Eye (tissue), 1 donor: ENCODE measurements at regions not wholly inside any gene's neighbourhood (a gene's known extent, or its start where the extent isn't known, plus 50 kb on each side); places are given as distances from the start of the nearest gene placed in this dataset.
"Not testable (repeated sequence)": the region's sequence is repeated elsewhere in the genome, so short reads cannot be mapped to it uniquely, and the experiment has no call there.

ENCODE experiments used
- DNase-seq: peaks from one replicate; pipeline ENCODE4 v3.0.0-alpha.2; 2015

DNA sequence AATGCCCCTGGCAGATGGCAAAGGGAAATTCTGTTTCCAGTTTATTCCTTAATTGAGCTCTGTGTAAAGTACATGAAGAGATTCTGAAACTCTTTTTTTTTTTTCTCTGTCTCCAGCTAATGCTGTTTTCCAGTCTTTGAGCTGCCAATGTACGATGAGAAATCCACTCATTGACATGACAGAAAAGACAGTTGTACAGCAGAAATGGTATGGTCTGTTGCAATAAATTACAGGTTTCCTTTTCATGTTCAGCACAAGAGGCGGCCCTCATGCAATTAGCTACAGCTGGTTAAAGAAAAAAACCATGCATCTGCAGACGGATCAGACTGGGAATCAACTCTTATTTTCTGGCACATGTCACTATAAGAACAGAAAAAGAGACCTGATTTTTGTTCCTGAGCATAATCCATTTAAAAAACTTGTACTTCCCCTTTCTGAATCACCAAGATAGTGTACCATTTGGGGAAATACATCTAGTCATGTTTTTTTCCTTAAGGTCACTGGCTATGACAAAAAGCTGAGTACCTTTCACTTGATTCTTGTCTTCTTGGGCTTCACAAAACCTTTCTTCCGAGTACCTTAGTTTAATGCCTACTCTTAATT, 289.8 kb upstream of the PREP start:
- DNase-seq, result peak; percentile 61

DNA sequence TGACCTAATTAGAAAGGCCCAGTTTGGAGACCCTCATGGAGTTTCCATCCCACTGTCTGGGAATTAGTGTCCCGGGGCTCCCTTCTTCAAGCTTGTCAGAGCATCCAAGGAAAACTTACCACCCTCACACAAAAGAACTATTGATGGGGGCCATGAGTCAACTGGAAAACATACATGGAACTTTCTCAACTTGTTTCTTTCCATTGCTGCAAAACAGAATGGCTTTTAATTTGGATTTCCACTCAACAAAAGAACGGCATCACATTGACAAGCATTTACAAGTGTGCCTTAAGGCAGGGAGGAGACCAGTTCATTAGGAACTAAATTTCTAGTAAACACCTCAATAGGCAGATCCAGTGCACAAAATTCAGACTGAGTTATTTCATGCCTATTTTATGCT, 289.1 kb upstream of the PREP start:
- DNase-seq, result no peak

DNA sequence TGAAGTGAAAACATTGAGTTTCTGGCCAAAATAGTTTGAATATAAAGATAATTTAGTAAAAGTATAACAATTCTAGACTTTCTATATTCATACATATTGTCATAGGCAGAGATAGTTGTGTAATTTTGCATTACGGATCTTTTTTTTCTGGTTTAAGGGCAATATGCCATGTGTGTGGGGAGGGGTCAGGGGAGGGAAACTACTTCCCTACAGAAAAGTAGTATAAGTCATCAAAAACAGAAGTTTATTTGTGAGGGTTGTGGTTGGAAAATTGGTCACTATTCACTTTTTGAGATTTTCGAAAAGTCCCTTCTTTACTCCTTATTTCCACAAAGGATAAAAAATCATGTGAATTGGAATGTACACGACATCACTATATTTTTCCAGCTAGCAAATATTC, 288.2 kb upstream of the PREP start:
- no peak for DNase-seq

DNA sequence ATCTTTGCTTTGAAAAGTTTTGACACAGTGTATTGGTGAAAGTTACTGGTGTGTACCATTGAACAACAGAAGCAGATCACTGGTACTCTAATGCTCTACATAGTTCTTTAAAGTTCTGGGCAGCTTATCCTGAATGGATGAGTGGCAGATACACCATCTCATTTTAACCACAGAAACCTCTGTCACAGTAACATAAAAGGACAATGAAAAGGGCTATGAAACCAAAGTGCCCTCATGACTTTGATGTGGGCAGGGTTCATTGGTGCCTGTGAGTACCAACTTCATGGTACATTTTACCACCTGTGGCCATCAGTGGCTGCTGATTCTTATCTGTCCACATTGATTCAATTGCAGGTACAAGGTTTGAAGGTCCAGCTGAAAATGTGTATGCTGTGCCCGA, 285.7 kb upstream of the PREP start:
- DNase-seq, result no peak

DNA sequence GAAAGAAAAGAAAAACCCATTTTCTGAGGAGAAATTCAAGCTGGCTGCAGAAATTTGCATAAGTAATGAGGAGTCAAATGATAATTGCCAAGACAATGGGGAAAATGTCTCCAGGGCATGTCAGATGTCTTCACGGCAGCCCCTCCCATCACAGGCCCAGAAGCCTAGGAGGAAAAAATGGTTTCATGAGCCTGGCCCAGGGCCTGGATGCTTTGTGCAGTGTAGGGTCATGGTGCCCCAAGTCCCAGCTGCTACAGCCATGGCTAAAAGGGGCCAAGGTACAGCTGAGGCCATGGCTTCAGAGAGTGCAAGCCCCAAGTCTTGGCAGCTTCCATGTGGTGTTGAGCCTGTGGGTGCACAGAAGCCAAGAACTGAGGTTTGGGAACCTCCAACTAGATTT, 283.9 kb upstream of the PREP start:
- DNase-seq, result not testable (repeated sequence)

DNA sequence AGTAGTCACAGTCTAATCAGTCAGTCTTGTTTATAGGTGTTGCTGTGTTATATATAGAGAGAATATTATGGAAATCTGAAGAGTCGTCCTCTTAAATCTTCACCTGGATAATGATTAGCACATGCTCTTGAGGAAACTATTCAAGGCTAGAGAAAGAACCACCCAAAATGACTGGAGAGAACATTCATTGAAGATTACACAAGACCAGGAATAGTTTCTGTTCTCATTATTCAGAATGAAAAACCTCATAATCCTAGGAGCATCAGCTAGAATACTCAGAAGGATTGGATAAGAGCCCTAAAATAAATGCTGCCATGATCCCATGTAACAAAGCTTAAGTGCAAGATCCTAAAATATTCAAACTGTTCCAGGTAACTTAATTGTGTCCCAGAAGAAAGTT, 278.2 kb upstream of the PREP start:
- no peak for DNase-seq

DNA sequence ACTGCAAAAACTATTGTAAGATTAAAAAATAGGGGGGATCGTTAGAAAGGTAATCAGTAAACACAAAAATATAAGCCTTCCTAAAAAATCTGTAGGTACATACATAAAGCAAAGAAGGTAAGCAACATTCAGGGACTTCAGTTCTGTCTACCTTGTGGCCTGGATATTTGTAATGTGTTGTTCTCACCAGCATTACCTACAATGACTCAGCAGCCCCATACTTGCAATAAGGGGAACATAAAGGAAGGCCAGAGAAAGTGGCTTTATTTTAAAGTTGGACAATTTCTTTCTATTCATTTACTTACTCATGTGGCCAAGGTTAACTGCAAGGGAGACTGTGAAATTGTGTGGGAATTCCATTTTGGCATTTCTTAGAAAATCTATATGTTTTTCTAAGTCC, 277.2 kb upstream of the PREP start:
- DNase-seq, result no peak

DNA sequence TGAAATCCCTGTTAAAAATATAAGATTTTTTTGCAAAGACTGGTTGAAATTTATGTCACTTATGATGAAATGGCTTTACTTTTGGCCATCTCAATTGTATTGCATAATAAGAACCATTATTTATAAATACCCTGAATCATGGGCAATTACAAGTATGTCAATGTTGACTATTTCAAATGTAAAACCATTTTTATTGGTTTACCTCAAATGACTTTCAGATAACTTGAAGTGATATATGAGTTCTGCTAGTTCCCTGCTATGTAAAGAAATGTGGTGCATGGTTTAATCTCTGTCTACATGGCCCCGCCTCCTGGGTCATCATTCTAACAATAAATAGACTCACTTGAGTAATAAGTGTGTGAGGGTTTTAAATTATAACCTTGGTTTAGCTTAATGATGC, 275.6 kb upstream of the PREP start:
- no peak for DNase-seq

DNA sequence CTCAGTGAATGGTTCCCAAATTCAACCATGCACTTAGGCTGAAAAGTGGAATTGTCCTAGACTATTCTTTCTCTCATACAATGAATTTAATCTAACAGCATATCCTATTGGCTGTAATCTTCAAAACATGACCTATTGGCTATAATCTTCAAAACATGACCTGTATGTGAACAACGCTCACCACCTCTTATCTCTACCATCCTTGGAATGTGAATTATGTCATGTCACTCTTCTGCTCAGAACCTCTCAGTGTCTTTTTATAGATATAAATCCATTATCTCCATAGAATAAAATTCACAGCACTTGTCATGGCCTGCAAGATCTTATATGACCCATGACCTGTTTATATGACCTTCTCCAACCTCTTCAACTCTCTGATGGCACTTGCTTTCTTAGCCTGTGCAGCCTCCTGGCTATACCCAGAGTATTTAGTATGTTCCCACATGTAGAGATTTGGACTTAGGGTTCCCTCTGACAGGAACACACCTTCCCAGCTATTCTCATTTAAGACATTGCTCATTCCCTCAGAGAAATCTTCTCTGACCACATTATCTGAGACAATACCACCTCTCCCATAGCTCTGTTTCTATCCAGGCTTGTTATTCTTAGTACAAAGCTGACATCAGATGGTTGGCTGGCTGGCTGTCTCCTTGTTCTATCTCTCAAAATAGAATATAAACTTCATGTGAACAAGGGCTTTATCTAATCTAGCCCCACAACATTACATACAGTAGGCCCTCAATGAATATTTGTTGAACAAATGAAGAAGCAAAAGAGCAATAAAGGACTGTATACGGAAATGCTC, 275.0 kb upstream of the PREP start:
- DNase-seq, result no peak

DNA sequence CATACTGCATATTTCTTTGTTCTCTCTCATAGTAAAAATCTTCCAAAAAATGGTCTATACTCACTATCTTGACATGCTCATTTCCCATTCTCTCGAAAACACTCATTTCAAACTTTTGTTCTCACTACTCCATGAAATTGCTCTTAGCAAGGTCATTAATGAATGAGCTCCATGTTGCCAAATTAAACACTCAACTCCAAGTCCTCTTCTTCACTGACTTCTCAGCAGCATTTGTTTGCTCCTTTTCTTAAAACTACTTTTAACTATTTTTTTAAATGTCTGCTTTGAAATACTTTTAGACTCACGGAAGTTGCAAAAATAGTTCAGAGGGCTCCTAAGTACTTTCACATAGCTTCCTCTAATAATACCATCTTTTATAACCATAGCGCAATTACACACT, 274.0 kb upstream of the PREP start:
- DNase-seq, result no peak

DNA sequence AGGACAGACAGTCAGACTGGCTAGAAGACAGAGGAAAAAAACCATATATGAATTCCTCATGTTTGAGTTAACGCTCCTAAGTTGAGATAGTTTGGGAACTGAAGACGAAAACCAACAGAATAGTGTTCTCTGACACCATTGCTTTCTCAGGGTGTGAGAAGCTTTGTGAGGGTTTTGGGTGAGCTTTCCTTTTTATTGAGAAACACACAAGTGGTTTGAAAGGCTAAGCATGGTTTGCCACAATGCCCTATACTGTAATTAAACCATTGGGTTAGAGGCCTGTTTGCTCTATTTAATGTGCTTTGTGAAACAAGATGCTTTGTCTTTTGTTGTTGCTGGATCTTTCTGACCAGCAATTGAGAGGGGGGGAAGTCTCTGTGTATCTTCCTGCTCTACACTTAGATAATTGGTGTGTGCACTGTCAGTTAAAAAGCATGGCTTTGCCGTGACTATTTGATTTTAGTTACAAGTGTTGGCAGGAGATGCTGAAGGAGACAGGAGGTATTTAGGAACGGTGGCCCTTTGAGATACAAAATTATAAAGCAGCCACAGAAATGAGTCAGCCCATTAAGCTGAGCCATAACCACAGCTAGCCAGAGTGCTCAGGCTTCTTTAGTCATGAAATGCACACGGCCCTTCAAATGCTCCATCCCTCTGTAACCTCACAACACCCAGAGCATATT, 273.0 kb upstream of the PREP start:
- DNase-seq, result no peak

DNA sequence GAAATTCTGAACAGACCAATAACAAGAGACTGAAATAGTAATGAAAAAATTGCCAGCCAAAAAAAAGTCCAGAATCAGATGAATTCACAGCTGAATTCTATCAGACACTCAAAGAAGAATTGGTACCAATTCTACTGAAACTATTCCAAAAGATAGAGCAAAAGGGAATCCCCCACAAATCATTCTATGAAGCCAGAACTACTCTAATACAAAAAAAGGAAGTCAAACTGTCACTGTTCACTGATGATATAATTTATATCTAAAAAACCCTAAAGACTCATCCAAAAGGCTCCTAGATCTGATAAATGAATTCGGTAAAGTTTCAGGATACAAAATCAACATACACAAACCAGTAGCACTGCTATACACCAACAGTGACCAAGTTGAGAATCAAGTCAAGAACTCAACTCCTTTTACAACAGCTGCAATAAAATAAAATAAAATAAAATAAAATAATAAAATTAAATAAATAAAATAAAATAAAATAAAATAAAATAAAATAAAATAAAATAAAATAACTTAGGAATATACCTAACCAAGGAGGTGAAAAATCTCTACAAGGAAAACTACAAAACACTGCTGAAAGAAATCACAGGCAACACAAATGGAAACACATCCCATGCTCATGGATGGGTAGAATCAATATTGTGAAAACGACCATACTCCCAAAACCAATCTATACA, 270.1 kb upstream of the PREP start:
- not testable (repeated sequence) for DNase-seq

DNA sequence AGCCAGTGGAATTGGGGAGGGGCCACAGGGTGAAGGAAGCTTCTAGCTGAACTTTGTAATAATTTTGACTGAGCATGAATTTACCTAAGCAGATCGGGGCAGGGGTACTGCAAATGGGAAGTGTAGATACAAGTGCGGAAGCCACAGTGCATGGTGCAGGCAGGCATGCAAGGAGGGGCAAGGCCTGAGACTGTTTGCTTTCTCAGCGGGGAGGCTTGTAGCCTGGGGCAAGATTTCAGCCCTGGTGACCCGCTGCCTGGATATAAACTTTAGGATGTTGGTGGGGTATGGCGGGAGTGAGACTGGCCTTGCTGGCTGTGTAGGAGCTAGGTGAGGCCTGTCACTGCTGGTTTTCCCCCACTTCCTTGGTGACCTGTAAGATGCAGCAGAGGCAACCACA, 266.4 kb upstream of the PREP start:
- no peak for DNase-seq

DNA sequence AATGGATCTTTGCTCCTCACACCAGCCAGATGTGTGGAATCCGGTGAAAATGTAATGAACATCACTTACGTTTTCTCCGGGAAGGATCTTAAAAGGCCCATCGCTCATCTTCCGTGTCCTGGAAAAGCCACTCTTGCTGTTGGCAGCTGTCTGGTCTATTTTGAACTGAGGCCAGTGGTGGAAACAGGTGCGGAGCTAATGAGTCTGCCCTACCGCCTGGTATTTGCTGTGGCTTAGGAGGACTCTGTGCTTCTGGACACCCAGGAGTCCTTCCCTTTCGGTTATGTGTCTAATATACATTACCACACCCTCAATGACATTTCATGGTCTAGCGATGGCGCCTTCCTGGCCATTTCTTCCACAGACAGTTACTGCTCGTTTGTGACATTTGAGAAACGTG, 264.2 kb upstream of the PREP start:
- no peak for DNase-seq

DNA sequence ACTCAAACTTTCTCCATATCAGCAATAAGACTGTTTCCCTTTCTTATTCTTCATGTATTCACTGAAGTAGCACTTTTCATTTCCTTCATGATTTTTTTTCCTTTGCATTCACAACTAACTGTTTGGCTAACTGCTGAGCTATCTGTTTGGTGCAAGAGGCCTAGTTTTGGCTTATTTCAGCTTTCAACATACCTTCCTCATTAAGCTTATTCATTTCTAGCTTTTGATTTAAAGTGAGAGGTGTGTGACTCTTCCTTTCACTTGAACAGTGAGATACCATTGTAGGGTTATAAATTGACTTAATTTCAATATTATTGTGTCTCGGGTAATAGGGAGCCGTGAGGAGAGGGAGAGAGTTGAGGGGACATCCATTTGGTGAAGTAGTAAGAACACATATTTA, 262.0 kb upstream of the PREP start:
- DNase-seq, result no peak

DNA sequence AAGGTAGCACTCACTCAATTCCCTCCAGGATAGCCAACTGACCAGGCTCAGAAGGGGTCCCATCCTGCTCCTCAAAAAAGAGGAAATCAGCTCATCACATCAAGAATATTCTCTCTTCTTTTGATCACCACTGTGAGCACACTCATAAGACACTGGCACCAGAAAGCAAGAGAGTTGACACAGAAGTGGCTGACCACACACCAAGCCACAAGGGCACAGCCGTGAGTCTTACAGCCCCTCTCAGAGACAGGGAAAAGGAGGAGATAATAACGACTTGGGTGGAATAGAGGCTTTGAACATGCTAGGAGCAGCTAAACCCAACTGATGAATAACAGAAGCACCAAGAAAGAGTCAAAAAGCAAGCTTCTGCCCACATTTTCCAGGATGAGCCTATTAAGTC, 249.1 kb upstream of the PREP start:
- DNase-seq, result no peak

DNA sequence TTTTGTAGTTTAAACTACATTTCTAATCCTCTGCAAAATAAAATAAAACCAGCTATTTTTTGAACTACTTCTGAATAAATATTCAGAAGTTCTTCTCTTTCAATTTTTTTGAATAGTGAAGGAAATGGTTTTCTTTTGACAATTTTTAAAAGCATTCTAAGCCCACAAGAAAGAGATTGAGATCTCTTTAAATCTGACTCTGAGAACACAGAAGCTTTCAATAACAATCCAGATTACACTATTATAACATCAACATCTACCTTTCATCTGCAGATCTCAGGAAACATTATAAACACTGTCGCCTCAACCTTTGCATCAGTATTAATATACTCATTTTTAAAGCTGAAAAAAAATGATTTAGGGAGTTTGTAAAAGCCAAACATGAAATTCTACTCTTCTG, 247.5 kb upstream of the PREP start:
- no peak for DNase-seq

DNA sequence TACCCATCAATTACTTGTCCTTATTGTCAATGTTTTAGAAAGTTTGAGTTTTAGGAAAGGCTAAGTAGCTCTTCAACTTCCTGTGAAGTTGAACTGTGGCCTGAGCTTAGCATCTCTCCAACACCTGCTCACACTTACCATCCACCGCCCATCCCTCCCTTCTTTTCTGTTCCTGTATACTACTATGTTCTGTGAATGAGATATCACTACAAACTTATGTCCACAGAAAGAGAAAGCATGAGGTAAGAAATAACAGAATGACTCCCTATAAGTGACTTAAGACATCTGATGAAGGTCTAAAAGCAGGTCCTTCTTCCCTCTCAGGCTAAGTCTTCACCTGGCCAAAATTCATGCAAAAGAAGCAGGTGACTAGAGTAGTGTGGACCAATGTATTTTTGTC, 246.3 kb upstream of the PREP start:
- DNase-seq, result no peak

DNA sequence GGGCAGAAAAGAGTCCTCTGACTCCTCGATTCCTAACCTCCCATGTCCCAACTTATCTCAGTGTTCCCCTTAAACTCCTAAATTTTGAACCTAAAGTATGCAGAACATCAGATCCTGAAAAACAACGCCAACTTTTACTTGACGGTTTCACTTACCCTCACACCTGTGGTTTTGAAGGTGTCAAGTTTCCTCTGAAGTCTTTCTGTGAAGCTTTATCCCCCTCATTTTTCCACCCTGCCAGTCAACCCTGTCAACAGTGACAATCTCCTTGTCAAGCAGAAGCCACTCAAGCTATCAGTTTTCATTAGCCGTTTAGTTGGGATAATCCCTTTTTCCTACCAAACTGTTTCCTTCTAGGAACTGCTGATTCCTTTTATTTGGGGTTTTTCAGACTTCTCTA, 245.4 kb upstream of the PREP start:
- DNase-seq, result no peak

DNA sequence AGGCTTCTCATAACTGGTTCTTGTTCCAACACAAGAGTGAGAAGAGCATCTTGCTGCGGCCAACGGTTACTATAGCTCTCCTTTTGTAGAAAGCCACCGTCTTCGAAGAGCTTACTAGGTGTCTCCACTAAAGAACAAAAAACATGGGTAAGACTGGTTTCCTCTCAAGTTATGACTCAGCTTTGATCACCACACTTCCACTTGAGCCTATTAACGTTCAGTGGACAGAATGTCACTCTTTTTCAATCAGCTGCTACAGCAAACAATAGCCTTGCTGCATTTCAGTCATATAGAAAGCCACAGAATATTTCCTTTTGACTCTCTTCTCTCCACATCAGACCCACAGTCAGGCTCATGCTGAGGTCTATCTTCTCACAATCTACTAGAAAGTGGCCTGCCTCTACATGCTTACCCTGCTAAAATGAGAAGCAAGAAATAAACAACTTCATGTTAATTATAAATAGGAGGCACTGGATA, 243.5 kb upstream of the PREP start:
- DNase-seq, result no peak

DNA sequence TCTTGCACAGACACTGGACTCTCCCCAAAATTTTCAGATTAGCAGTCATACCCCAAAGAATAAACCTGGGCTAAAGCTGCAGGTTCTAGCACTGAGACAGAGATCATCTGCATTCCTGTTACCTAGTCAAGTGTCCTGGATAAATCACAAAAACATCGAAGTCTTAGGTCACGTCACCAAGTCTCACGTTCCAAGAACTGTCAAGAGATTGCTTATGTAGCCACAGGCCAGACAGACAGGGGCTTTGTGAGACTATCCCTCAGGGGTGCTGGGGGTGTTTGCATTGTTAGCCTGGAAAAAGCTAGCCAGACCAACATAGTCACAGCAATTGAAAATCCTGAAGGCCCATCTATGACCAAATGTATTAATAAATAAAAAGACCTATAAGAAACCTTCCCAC, 243.1 kb upstream of the PREP start:
- DNase-seq, result no peak

DNA sequence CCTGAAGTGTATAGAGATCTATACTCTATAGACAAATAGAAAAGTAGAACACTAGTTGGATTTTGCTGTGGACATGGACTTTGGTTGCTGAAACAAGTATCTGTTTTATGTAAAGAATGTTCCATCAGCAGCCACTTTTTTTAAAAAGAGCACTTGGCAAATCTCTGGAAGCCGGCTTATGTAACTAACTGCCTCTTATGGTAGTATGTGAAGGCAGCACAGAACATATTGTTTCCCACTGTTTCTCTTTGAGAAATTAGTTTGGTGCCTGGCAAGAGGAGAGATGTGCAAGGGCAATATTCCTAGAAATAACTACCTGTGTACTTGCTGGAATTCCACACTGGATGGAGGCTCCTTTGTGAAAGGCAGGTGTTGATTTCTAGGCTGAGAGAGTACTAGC, 242.3 kb upstream of the PREP start:
- DNase-seq, result no peak

DNA sequence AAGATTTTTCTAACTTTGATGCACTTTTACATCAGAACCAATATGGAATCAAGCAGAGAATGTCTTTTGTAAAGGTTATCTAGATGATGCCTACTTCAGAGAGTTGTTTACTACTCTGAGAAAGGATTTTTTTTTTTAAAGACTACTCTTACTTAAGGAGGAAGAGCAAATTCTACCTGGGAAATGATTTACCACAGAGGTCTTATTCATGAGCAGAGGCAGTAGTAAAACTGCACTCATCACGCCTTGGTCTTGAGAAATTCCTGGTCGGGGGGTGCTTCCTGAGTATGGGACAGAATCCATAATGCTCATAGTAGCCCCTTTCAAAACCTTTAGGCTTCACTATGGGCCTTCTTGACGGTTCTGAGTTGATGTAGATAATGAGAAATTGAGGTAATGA, 241.8 kb upstream of the PREP start:
- no peak for DNase-seq

DNA sequence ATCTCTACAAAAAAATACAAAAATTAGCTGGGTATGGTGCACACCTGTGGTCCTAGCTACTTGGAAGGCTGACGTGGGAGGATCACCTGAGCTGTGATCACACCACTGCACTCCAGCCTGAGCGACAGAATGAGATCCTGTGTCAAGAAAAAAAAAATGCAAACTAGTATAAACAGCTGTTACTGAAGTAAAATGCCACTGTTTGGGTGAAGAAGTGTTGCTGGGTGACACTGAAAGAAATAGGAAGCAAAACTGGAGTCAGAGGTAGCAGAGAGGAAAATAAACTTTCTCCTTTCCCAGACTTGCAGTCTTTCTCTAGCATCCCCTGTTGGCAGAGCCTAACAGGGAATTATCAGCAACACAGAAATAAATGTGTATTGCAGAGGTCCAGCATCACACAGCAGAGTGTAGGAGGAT, 241.2 kb upstream of the PREP start:
- DNase-seq, result no peak
